ENCODE measurements at regions not wholly inside any gene's neighbourhood (a gene's known extent, or its start where the extent isn't known, plus 50 kb on each side); places are given as distances from the start of the nearest gene placed in this dataset.

GRCh38 chr21:35982717-35983116, 77.6 kb downstream of the SETD4 start:
- ChIA-PET POLR2A (interaction anchor here (0.7 kb wide), 1 partner anchor 24 kb away, joined by 15 read pairs; no protein-coding TSS in a partner anchor), CTCF (no interaction called here)
- intact Hi-C loops (cut with micrococcal nuclease; ENCODE audit: unreplicated experiment) (no loop called here), in situ Hi-C loops (cut with HindIII; ENCODE audit: low pct_unique_long_range_greater_than_20kb, low sequenced_read_pairs) (no loop called here)
- no TSS peak for BruUV-seq (replicated peaks)
- Histone ChIP-seq H3K4me3 (ENCODE audit: low read depth in 2 of 2, low read length in 2 of 2) (no peak overlapping the region), H3K36me3 (ENCODE audit: control insufficient read depth, insufficient read depth, low read length) (no peaks in the 10 kb centered on the region), H3K4me1 (ENCODE audit: control insufficient read depth, insufficient read depth, low read length) (no peaks in the 10 kb centered on the region), H3K9me3 (ENCODE audit: control insufficient read depth, insufficient read depth, low read depth, low read length) (no peaks in the 10 kb centered on the region), H3K27me3 (ENCODE audit: control insufficient read depth, insufficient read depth, low read length) (no peaks in the 10 kb centered on the region; the same call in 1 of the 2 replicates), H3K27ac (ENCODE audit: low read length) (no peak overlapping the region)
- ATAC-seq (no peak), DNase-seq (ENCODE audit: low read depth, low spot score) (no peak)
- no peak for TF ChIP-seq POLR2AphosphoS5 (IDR thresholded peaks at IDR 0.05; ENCODE audit: low read depth, low read length)
- no peak for TF ChIP-seq TCF7L2 (IDR thresholded peaks at IDR 0.05; ENCODE audit: low read depth, low read length)
- no peak for TF ChIP-seq CTCF (IDR thresholded peaks at IDR 0.05)
- TF ChIP-seq REST (IDR thresholded peaks at IDR 0.05; ENCODE audit: insufficient read depth in 1 of 2, low read depth in 2 of 2, low read length in 1 of 2): no peak
- no peak for TF ChIP-seq SIN3A (IDR thresholded peaks at IDR 0.05; ENCODE audit: borderline replicate concordance, insufficient read depth, low read depth, low read length)

GRCh38 chr21:35981514-35982070, 78.7 kb downstream of the SETD4 start:
- H3K4me3 ChIP-seq (ENCODE audit: low read depth in 2 of 2, low read length in 2 of 2): no peak overlapping the region
- H3K36me3 ChIP-seq (ENCODE audit: control insufficient read depth, insufficient read depth, low read length): no peaks in the 10 kb centered on the region
- H3K27ac ChIP-seq (ENCODE audit: low read length): no peak overlapping the region
- intact Hi-C loops (cut with micrococcal nuclease; ENCODE audit: unreplicated experiment) (no loop called here), in situ Hi-C loops (cut with HindIII; ENCODE audit: low pct_unique_long_range_greater_than_20kb, low sequenced_read_pairs) (no loop called here)
- TF ChIP-seq TCF7L2 (IDR thresholded peaks at IDR 0.05; ENCODE audit: low read depth, low read length) (no peak), SIN3A (IDR thresholded peaks at IDR 0.05; ENCODE audit: borderline replicate concordance, insufficient read depth, low read depth, low read length) (no peak), REST (IDR thresholded peaks at IDR 0.05; ENCODE audit: insufficient read depth in 1 of 2, low read depth in 2 of 2, low read length in 1 of 2) (no peak), CTCF (IDR thresholded peaks at IDR 0.05) (no peak), POLR2AphosphoS5 (IDR thresholded peaks at IDR 0.05; ENCODE audit: low read depth, low read length) (no peak)
- H3K27me3 ChIP-seq (ENCODE audit: control insufficient read depth, insufficient read depth, low read length): no peaks in the 10 kb centered on the region; the same call in 1 of the 2 replicates
- H3K4me1 ChIP-seq (ENCODE audit: control insufficient read depth, insufficient read depth, low read length): no peaks in the 10 kb centered on the region
- ChIA-PET POLR2A (no interaction called here), CTCF (no interaction called here)
- no peak for DNase-seq (ENCODE audit: low read depth, low spot score)
- no TSS peak for BruUV-seq (replicated peaks)
- ATAC-seq: no peak
- no peaks in the 10 kb centered on the region for H3K9me3 ChIP-seq (ENCODE audit: control insufficient read depth, insufficient read depth, low read depth, low read length)
